Liver (tissue), 8 donors: ENCODE measurements at regions not wholly inside any gene's neighbourhood (a gene's known extent, or its start where the extent isn't known, plus 50 kb on each side); places are given as distances from the start of the nearest gene placed in this dataset.

Experiments
- DNase-seq: peaks from one replicate; pipeline ENCODE4 v3.0.0-alpha.2; 2017; ENCODE audit warnings: low spot score
- H3K27ac ChIP-seq, 2 donors: one replicate each; pipeline ENCODE4 v1.7.0; 2013; ENCODE audit warnings: inconsistent platforms in 2 of 2, low read length in 2 of 2, control low read depth in 1 of 2, low read depth in 1 of 2, mild to moderate bottlenecking in 1 of 2
- H3K27me3 ChIP-seq, 4 donors: one replicate each; pipeline versions ENCODE4 v1.6.1 to v1.7.0; 2013; ENCODE audit warnings: low read length in 3 of 4, inconsistent platforms in 1 of 4, mild to moderate bottlenecking in 1 of 4, moderate library complexity in 1 of 4; ENCODE audit not compliant: control insufficient read depth in 4 of 4, insufficient read depth in 4 of 4
- H3K36me3 ChIP-seq, 4 donors: one replicate each; pipeline versions ENCODE4 v1.6.1 to v1.7.0; 2013; ENCODE audit warnings: low read length in 3 of 4, mild to moderate bottlenecking in 3 of 4, low read depth in 1 of 4, moderate library complexity in 1 of 4; ENCODE audit not compliant: control insufficient read depth in 4 of 4, insufficient read depth in 3 of 4
- H3K4me1 ChIP-seq, 4 donors: one replicate each; pipeline versions ENCODE4 v1.6.1 to v1.7.0; 2013; ENCODE audit warnings: low read length in 3 of 4, mild to moderate bottlenecking in 3 of 4, moderate library complexity in 1 of 4; ENCODE audit not compliant: control insufficient read depth in 4 of 4, insufficient read depth in 4 of 4
- H3K4me3 ChIP-seq, 3 donors: one replicate each; pipeline versions ENCODE4 v1.6.1 to v1.7.0; 2013; ENCODE audit warnings: low read length in 3 of 3, control low read depth in 1 of 3, low read depth in 1 of 3, mild to moderate bottlenecking in 1 of 3
- H3K9ac ChIP-seq, 2 donors: one replicate each; pipeline ENCODE4 v1.7.0; 2013; ENCODE audit warnings: low read length in 2 of 2, mild to moderate bottlenecking in 2 of 2, moderate library complexity in 2 of 2, control low read depth in 1 of 2, low read depth in 1 of 2
- H3K9me3 ChIP-seq, 4 donors: one replicate each; pipeline versions ENCODE4 v1.6.1 to v1.7.0; 2013; ENCODE audit warnings: low read length in 3 of 4; ENCODE audit not compliant: control insufficient read depth in 4 of 4
- ATF3 ChIP-seq: IDR thresholded peaks from 2 replicates; pipeline ENCODE4 v1.6.1; 2016; ENCODE audit warnings: antibody characterized with exemption
- CTCF ChIP-seq: fragments of 150-350 bp; IDR thresholded peaks from 2 replicates; pipeline ENCODE4 v1.5.1; 2017; ENCODE audit warnings: improper control_type of control experiment, low read depth, low read length; ENCODE audit not compliant: missing input control
- EGR1 ChIP-seq, 2 donors: IDR thresholded peaks; 2 replicates each; pipeline ENCODE4 v1.6.1; 2016 to 2018; ENCODE audit warnings: antibody characterized with exemption in 2 of 2, low read depth in 2 of 2
- FOXA1 ChIP-seq: IDR thresholded peaks from 2 replicates; pipeline ENCODE4 v1.6.1; 2016; ENCODE audit warnings: antibody characterized with exemption
- FOXA2 ChIP-seq: IDR thresholded peaks from 2 replicates; pipeline ENCODE4 v1.6.1; 2016; ENCODE audit warnings: antibody characterized with exemption
- GABPA ChIP-seq, 2 donors: IDR thresholded peaks in 1 of 2; conservative IDR thresholded peaks in 1 of 2; 2 replicates each; pipeline ENCODE4 v1.6.1; 2016; ENCODE audit warnings: antibody characterized with exemption in 2 of 2, mild to moderate bottlenecking in 1 of 2, moderate library complexity in 1 of 2
- HNF4G ChIP-seq: IDR thresholded peaks from 2 replicates; pipeline ENCODE4 v1.6.1; 2016; ENCODE audit warnings: antibody characterized with exemption
- JUND ChIP-seq, 2 donors: IDR thresholded peaks; 2 replicates each; pipeline ENCODE4 v1.6.1; 2016; ENCODE audit warnings: antibody characterized with exemption in 2 of 2
- MAX ChIP-seq: IDR thresholded peaks from 2 replicates; pipeline ENCODE4 v1.6.1; 2016; ENCODE audit warnings: antibody characterized with exemption
- NR2F2 ChIP-seq: IDR thresholded peaks from 2 replicates; pipeline ENCODE4 v1.6.1; 2016; ENCODE audit warnings: antibody characterized with exemption
- REST ChIP-seq: IDR thresholded peaks from 2 replicates; pipeline ENCODE4 v1.6.1; 2016; ENCODE audit warnings: antibody characterized with exemption, mild to moderate bottlenecking
- RXRA ChIP-seq, 2 donors: IDR thresholded peaks; 2 replicates each; pipeline ENCODE4 v1.6.1; 2017 to 2018; ENCODE audit warnings: antibody characterized with exemption in 2 of 2, mild to moderate bottlenecking in 1 of 2
- SP1 ChIP-seq: IDR thresholded peaks from 2 replicates; pipeline ENCODE4 v1.6.1; 2018; ENCODE audit warnings: antibody characterized with exemption, mild to moderate bottlenecking
- TAF1 ChIP-seq: conservative IDR thresholded peaks from 2 replicates; pipeline ENCODE4 v1.6.1; 2016; ENCODE audit warnings: antibody characterized with exemption, mild to moderate bottlenecking
- YY1 ChIP-seq: IDR thresholded peaks from 2 replicates; pipeline ENCODE4 v1.6.1; 2016; ENCODE audit warnings: antibody characterized with exemption, mild to moderate bottlenecking
- WGBS: extraction: QIAGEN DNeasy Blood & Tissue Kit; methylation state at CpG from one replicate; pipeline ENCODE4 v1.1.7; 2013; 5-methylcytosine and 5-hydroxymethylcytosine counted together
- donor health status: healthy.
- donor health status: healthy.
- donor health status: healthy.
- donor health status: healthy.
- donor health status: healthy.

- Histone ChIP-seq H3K27me3 (peaks cover 0 to 9% (median 3%) of the 10 kb centered on the region in 4 donors), H3K9me3 (no peaks in the 10 kb centered on the region), H3K4me1 (no peaks in the 10 kb centered on the region), H3K36me3 (no peaks in the 10 kb centered on the region), H3K4me3 (no peak overlapping the region), H3K27ac (no peak overlapping the region), H3K9ac (no peak overlapping the region)
- no peak for TF ChIP-seq JUND (IDR thresholded peaks at IDR 0.05)
- TF ChIP-seq HNF4G, result no peak
- no peak for TF ChIP-seq FOXA1
- TF ChIP-seq FOXA2, result no peak
- no peak for TF ChIP-seq GABPA (IDR thresholded peaks at IDR 0.05 in 1 of 2, conservative IDR thresholded peaks at IDR 0.05 in 1 of 2)
- no peak for TF ChIP-seq REST
- TF ChIP-seq EGR1 (IDR thresholded peaks at IDR 0.05; ENCODE audit: low read depth in 2 of 2), result no peak
- no peak for TF ChIP-seq ATF3
- TF ChIP-seq YY1, result no peak
- TF ChIP-seq NR2F2, result no peak
- DNase-seq, result no peak
- WGBS, result 90% methylated on average over 39 of the region's 39 CpGs
These were observed 330.6 kb upstream of the MCTP2 start for GRCh38 chr15:93900476-93901400.

- Histone ChIP-seq H3K36me3 (no peaks in the 10 kb centered on the region), H3K9ac (no peak overlapping the region), H3K27ac (no peak overlapping the region), H3K9me3 (no peaks in the 10 kb centered on the region), H3K27me3 (peaks cover 0 to 9% (median 3%) of the 10 kb centered on the region in 4 donors), H3K4me1 (no peaks in the 10 kb centered on the region), H3K4me3 (no peak overlapping the region)
- TF ChIP-seq GABPA (IDR thresholded peaks at IDR 0.05 in 1 of 2, conservative IDR thresholded peaks at IDR 0.05 in 1 of 2) (no peak), FOXA1 (no peak), MAX (no peak), SP1 (no peak), HNF4G (no peak), CTCF (no peak), RXRA (IDR thresholded peaks at IDR 0.05) (no peak), TAF1 (no peak)
- DNase-seq, result no peak
- WGBS, result 90% methylated on average over 17 of the region's 17 CpGs
These were observed 331.5 kb upstream of the MCTP2 start for GRCh38 chr15:93899817-93900216.
